ACC112 (cell line): ENCODE measurements at regions not wholly inside any gene's neighbourhood (a gene's known extent, or its start where the extent isn't known, plus 50 kb on each side); places are given as distances from the start of the nearest gene placed in this dataset.

Experiments
- H2AFZ ChIP-seq: fragments of 200-600 bp; sonication (generic); one replicate; pipeline ENCODE4 v1.6.0; 2017; ENCODE audit warnings: antibody characterized with exemption, low read length; ENCODE audit not compliant: unreplicated experiment
- H3K27ac ChIP-seq: fragments of 200-600 bp; sonication (generic); 2 replicates; pipeline ENCODE4 v1.5.1; 2014; ENCODE audit warnings: low read depth, mild to moderate bottlenecking, antibody characterized with exemption, low read length, moderate library complexity
- H3K27me3 ChIP-seq: fragments of 200-600 bp; sonication (generic); 2 replicates; pipeline ENCODE4 v1.6.1; 2014; ENCODE audit warnings: mild to moderate bottlenecking, antibody characterized with exemption, low read length, moderate library complexity, mixed read lengths; ENCODE audit not compliant: insufficient read depth
- H3K36me3 ChIP-seq: fragments of 200-600 bp; sonication (generic); 2 replicates; pipeline ENCODE4 v1.6.1; 2016; ENCODE audit warnings: mild to moderate bottlenecking, antibody characterized with exemption, low read length, moderate library complexity, mixed read lengths; ENCODE audit not compliant: insufficient read depth
- H3K4me1 ChIP-seq: fragments of 200-600 bp; sonication (generic); one replicate; pipeline ENCODE4 v1.6.1; 2016; ENCODE audit warnings: low read length, mixed read lengths; ENCODE audit not compliant: insufficient read depth, unreplicated experiment, control insufficient read depth
- H3K4me3 ChIP-seq: fragments of 200-600 bp; sonication (generic); 2 replicates; pipeline ENCODE4 v1.5.1; 2014; ENCODE audit warnings: mild to moderate bottlenecking, low read depth, low read length
- H3K79me2 ChIP-seq: fragments of 200-600 bp; sonication (generic); one replicate; pipeline ENCODE4 v1.6.0; 2016; ENCODE audit warnings: low read length; ENCODE audit not compliant: control insufficient read depth, unreplicated experiment, insufficient read depth

DNA sequence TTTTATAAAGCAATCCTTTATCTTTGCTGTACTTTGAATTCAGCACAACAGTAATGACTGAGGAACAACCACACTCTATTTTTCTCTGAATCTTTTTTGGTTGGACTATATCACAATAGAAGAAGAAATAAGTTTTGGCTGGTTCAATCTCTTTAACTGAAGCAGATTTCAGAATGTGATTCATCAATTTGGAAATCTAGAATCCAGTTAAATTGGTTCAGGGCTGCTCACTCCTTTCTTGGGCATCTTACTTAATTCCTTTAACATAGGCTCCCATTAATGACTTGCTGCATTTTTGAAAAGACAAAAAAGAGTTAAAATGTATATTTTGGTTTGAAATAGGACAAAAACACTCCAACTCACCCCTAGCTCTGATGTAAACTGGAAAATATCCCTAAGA, 688.3 kb upstream of the NECTIN3 start:
- H3K4me1 ChIP-seq = peaks cover 37% of the 10 kb centered on the region
- H2AFZ ChIP-seq = peak overlapping the region; percentile 15
- H3K27me3 ChIP-seq = no peaks in the 10 kb centered on the region
- no peaks in the 10 kb centered on the region for H3K36me3 ChIP-seq
- H3K27ac ChIP-seq = peak overlapping the region; percentile 69
- no peak overlapping the region for H3K4me3 ChIP-seq
- H3K79me2 ChIP-seq = no peaks in the 10 kb centered on the region

DNA sequence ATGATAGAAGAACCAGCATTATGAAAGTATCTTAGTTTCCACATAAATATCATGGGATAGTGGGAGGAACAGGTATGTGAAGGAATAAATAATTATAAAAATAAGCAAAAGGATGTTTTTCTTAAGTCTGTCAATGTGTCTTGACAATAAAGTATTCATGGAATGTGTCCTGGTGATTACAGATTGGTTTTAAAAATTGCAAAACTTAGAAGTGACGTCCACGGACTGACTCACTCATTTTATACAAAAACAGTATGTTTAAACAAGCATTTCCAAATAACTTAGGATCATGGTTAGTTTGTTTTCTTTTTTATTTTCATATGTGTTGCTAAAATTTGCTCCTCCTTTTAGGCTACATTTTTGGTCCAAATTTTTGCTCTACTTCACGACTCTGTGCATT, 687.0 kb upstream of the NECTIN3 start:
- Histone ChIP-seq H3K79me2 (no peaks in the 10 kb centered on the region), H3K27ac (peak overlapping the region; percentile 69), H3K27me3 (no peaks in the 10 kb centered on the region), H3K4me3 (no peak overlapping the region), H3K4me1 (peaks cover 37% of the 10 kb centered on the region), H2AFZ (no peak overlapping the region), H3K36me3 (no peaks in the 10 kb centered on the region)

GRCh38 chr3:110389005-110389404, 682.6 kb upstream of the NECTIN3 start:
- Histone ChIP-seq H3K4me3 (no peak overlapping the region), H3K36me3 (no peaks in the 10 kb centered on the region), H3K27me3 (no peaks in the 10 kb centered on the region), H3K27ac (no peak overlapping the region), H3K79me2 (no peaks in the 10 kb centered on the region), H3K4me1 (peaks cover 27% of the 10 kb centered on the region), H2AFZ (no peak overlapping the region)

GRCh38 chr3:110390372-110390771, 681.2 kb upstream of the NECTIN3 start:
- no peak overlapping the region for H3K27ac ChIP-seq
- H3K4me1 ChIP-seq = peaks cover 13% of the 10 kb centered on the region
- H3K36me3 ChIP-seq = no peaks in the 10 kb centered on the region
- no peaks in the 10 kb centered on the region for H3K79me2 ChIP-seq
- no peaks in the 10 kb centered on the region for H3K27me3 ChIP-seq
- no peak overlapping the region for H3K4me3 ChIP-seq
- H2AFZ ChIP-seq = no peak overlapping the region

DNA sequence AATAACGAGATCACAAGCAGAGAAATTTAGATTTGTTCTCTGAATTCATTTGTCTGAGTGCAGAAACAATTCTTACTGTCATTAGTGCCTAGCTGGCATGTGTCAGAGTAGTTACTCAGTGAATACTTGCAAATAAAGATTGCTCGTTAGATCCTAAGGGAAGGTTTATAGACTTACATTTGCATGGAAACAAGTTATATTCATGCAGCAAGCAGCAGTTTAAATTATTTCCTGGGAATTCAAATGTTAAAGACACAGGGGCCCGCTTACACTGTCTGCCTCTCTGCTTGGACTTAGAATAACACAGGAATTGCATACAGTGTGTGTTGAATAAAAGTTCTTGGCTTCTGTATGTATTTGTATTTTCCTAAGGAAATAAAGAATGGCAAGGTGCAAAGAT, 680.6 kb upstream of the NECTIN3 start:
- Histone ChIP-seq H3K4me1 (peaks cover 10% of the 10 kb centered on the region), H3K27me3 (no peaks in the 10 kb centered on the region), H3K4me3 (no peak overlapping the region), H3K27ac (no peak overlapping the region), H2AFZ (no peak overlapping the region), H3K36me3 (no peaks in the 10 kb centered on the region), H3K79me2 (no peaks in the 10 kb centered on the region)

GRCh38 chr3:110391640-110392395, 679.8 kb upstream of the NECTIN3 start:
- Histone ChIP-seq H3K27ac (no peak overlapping the region), H3K36me3 (no peaks in the 10 kb centered on the region), H2AFZ (no peak overlapping the region), H3K4me3 (no peak overlapping the region), H3K4me1 (peaks cover 10% of the 10 kb centered on the region), H3K79me2 (no peaks in the 10 kb centered on the region), H3K27me3 (no peaks in the 10 kb centered on the region)

DNA sequence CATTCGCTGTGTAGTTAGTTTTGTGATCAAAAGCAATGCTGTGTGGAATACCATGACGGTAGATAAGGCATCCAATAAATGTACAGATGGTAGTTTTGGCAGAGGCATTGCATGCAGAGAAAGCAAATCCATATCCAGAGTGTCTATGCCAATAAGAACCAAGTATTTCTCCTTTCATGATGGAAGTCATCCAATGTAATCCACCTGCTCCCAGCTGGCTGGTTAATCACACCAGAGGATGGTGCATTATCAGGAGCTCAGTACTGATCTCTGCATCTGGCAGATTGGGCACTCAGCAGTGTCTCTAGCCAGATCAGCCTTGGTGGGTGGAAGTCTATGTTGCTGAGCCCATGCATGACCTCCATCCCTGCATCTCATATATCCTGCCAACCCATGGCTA, 677.7 kb upstream of the NECTIN3 start:
- H3K27ac ChIP-seq = no peak overlapping the region
- peaks cover 14% of the 10 kb centered on the region for H3K4me1 ChIP-seq
- no peak overlapping the region for H3K4me3 ChIP-seq
- H3K36me3 ChIP-seq = no peaks in the 10 kb centered on the region
- no peaks in the 10 kb centered on the region for H3K79me2 ChIP-seq
- H2AFZ ChIP-seq = no peak overlapping the region
- H3K27me3 ChIP-seq = no peaks in the 10 kb centered on the region

DNA sequence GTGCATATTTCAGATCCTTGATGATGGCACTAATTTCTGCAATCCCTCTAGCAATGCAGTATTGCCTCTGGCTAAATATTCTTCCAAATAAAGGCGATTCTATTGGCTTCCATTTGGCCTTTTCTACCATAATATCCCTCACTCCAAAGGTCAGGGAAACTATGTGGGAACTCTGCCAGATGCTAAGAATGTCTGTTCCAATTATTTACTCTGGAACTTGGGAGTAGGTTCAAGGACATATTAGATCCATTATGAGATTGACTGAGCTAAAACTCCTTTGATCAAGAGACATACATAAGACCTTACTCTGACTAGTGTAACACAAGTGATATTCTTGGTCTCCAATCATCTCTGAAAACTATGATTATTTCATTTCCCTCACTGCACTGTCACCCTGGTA, 674.5 kb upstream of the NECTIN3 start:
- Histone ChIP-seq H3K79me2 (no peaks in the 10 kb centered on the region), H3K4me3 (no peak overlapping the region)

GRCh38 chr3:110400315-110400714, 671.3 kb upstream of the NECTIN3 start:
- no peaks in the 10 kb centered on the region for H3K79me2 ChIP-seq
- no peaks in the 10 kb centered on the region for H3K36me3 ChIP-seq
- no peak overlapping the region for H2AFZ ChIP-seq
- peaks cover 5% of the 10 kb centered on the region for H3K4me1 ChIP-seq
- H3K27me3 ChIP-seq = no peaks in the 10 kb centered on the region
- H3K27ac ChIP-seq = no peak overlapping the region
- H3K4me3 ChIP-seq = no peak overlapping the region

More for the DNA sequence above, 674.5 kb upstream of the NECTIN3 start:
- H3K27ac ChIP-seq = no peak overlapping the region
- no peaks in the 10 kb centered on the region for H3K36me3 ChIP-seq
- peak overlapping the region; percentile 32 for H2AFZ ChIP-seq
- H3K27me3 ChIP-seq = no peaks in the 10 kb centered on the region
- H3K4me1 ChIP-seq = peaks cover 8% of the 10 kb centered on the region

- no peaks in the 10 kb centered on the region for H3K36me3 ChIP-seq
- H2AFZ ChIP-seq = no peak overlapping the region
- H3K79me2 ChIP-seq = no peaks in the 10 kb centered on the region
- H3K4me1 ChIP-seq = no peaks in the 10 kb centered on the region
- no peak overlapping the region for H3K27ac ChIP-seq
- no peaks in the 10 kb centered on the region for H3K27me3 ChIP-seq
- H3K4me3 ChIP-seq = no peak overlapping the region
Observed at GRCh38 chr3:110405830-110406585, 665.6 kb upstream of the NECTIN3 start.

DNA sequence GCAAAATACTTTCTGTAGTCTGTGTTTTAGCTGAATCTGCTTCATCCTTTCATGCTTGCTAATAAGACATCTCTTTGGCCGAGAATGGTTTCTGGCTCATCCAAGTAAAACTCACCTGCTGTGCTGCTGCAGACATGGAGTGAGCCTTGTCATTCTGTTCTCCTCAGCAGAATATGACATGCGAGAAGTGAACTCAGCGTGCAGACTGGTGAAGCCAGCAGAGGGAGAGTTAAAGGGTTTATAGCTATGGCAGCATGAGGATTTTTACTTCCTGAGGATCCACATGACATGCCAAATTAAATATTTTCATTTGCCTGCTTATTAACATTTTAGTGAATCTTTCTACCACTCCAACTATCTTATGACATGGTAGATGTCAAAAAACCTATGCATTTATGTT, 658.4 kb upstream of the NECTIN3 start:
- Histone ChIP-seq H3K36me3 (no peaks in the 10 kb centered on the region), H3K79me2 (no peaks in the 10 kb centered on the region), H3K4me1 (peaks cover 30% of the 10 kb centered on the region), H3K27me3 (no peaks in the 10 kb centered on the region), H3K4me3 (peak overlapping the region; percentile 23; the same call in 1 of the 2 replicates), H2AFZ (peak overlapping the region; percentile 51), H3K27ac (peak overlapping the region; percentile 99)
